ENCODE measurements at regions not wholly inside any gene's neighbourhood (a gene's known extent, or its start where the extent isn't known, plus 50 kb on each side); places are given as distances from the start of the nearest gene placed in this dataset.

DNA sequence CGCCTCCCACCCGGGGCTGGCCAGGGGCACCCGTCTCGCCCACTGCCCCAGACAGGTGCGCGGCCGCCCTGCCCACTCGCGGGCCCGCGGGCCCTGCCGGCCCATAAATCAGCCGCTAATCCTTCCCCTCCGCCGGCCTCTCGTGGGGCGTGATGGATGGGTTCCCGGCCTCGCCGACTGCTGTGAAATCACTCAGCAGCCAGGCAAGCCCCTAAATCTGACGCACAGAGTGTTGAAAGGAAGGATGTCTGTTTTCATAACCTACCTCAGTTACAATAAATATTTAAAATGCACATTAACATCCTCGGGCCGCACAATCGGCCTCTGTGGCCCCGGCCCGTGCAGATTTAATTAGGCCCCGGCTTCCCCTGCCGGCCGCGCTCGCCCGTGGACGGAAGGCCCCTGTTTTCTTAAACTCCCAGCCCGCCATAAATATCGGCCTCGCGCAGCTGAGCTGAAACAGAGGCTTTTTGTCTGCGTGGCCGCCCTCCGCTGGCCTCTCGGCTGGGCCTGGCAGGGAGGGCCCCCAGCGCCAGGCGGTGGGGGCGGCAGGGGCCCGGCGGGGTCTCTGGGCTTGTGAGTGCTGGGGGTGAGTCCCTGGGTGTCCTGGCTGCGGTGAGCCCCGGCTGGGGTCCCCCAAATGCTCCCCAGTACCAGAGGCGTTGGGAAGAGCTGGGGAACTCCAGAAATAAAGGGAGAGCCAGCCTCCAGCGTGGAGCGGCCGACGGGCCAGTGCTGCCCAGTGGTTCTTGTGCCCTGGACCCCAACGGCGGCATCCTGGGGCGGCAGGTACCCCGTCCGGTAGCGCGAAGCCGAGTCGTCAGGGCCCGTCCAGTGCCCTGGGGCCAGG, 90.7 kb downstream of the UNCX start:
- POLR2A ChIA-PET: no interaction called here
- CTCF ChIA-PET: no interaction called here
- TF ChIP-seq, protein P1, sequence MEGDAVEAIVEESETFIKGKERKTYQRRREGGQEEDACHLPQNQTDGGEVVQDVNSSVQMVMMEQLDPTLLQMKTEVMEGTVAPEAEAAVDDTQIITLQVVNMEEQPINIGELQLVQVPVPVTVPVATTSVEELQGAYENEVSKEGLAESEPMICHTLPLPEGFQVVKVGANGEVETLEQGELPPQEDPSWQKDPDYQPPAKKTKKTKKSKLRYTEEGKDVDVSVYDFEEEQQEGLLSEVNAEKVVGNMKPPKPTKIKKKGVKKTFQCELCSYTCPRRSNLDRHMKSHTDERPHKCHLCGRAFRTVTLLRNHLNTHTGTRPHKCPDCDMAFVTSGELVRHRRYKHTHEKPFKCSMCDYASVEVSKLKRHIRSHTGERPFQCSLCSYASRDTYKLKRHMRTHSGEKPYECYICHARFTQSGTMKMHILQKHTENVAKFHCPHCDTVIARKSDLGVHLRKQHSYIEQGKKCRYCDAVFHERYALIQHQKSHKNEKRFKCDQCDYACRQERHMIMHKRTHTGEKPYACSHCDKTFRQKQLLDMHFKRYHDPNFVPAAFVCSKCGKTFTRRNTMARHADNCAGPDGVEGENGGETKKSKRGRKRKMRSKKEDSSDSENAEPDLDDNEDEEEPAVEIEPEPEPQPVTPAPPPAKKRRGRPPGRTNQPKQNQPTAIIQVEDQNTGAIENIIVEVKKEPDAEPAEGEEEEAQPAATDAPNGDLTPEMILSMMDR (IDR thresholded peaks at IDR 0.05; ENCODE audit: unreplicated experiment): no peak
- no peaks in the 10 kb centered on the region for H3K4me1 Mint-ChIP-seq (ENCODE audit: insufficient read depth, unreplicated experiment)
- no peak overlapping the region for H3K27ac Mint-ChIP-seq (ENCODE audit: low read depth, unreplicated experiment)
- no peaks in the 10 kb centered on the region for H3K9me3 Mint-ChIP-seq (ENCODE audit: unreplicated experiment)
- intact Hi-C loops (cut with micrococcal nuclease): no loop called here
- BruUV-seq (replicated peaks): no TSS peak
- DNase-seq (ENCODE audit: unreplicated experiment): no peak
- peaks cover 19% of the 10 kb centered on the region for H3K27me3 Mint-ChIP-seq (ENCODE audit: insufficient read depth, unreplicated experiment)
- H3K4me3 Mint-ChIP-seq (ENCODE audit: unreplicated experiment): no peak overlapping the region
- H3K36me3 Mint-ChIP-seq (ENCODE audit: insufficient read depth, unreplicated experiment): no peaks in the 10 kb centered on the region

- ChIA-PET POLR2A (no interaction called here), CTCF (no interaction called here)
- H3K27me3 Mint-ChIP-seq (ENCODE audit: insufficient read depth, unreplicated experiment): peaks cover 19% of the 10 kb centered on the region
- BruUV-seq (replicated peaks): no TSS peak
- no peaks in the 10 kb centered on the region for H3K9me3 Mint-ChIP-seq (ENCODE audit: unreplicated experiment)
- no peaks in the 10 kb centered on the region for H3K36me3 Mint-ChIP-seq (ENCODE audit: insufficient read depth, unreplicated experiment)
- TF ChIP-seq, protein P1 (IDR thresholded peaks at IDR 0.05; ENCODE audit: unreplicated experiment): no peak
- no peaks in the 10 kb centered on the region for H3K4me1 Mint-ChIP-seq (ENCODE audit: insufficient read depth, unreplicated experiment)
- intact Hi-C loops (cut with micrococcal nuclease): no loop called here
- no peak overlapping the region for H3K27ac Mint-ChIP-seq (ENCODE audit: low read depth, unreplicated experiment)
- H3K4me3 Mint-ChIP-seq (ENCODE audit: unreplicated experiment): no peak overlapping the region
- no peak for DNase-seq (ENCODE audit: unreplicated experiment)
Observed at GRCh38 chr7:1324028-1324900, 91.6 kb downstream of the UNCX start.

GRCh38 chr7:1325246-1325645, 92.6 kb downstream of the UNCX start:
- ChIA-PET POLR2A (no interaction called here), CTCF (no interaction called here)
- Mint-ChIP-seq H3K36me3 (ENCODE audit: insufficient read depth, unreplicated experiment) (no peaks in the 10 kb centered on the region), H3K9me3 (ENCODE audit: unreplicated experiment) (no peaks in the 10 kb centered on the region), H3K27me3 (ENCODE audit: insufficient read depth, unreplicated experiment) (peaks cover 19% of the 10 kb centered on the region), H3K4me3 (ENCODE audit: unreplicated experiment) (no peak overlapping the region), H3K4me1 (ENCODE audit: insufficient read depth, unreplicated experiment) (no peaks in the 10 kb centered on the region), H3K27ac (ENCODE audit: low read depth, unreplicated experiment) (no peak overlapping the region)
- no TSS peak for BruUV-seq (replicated peaks)
- TF ChIP-seq, protein P1 (IDR thresholded peaks at IDR 0.05; ENCODE audit: unreplicated experiment): no peak
- DNase-seq (ENCODE audit: unreplicated experiment): no peak
- intact Hi-C loops (cut with micrococcal nuclease): no loop called here

DNA sequence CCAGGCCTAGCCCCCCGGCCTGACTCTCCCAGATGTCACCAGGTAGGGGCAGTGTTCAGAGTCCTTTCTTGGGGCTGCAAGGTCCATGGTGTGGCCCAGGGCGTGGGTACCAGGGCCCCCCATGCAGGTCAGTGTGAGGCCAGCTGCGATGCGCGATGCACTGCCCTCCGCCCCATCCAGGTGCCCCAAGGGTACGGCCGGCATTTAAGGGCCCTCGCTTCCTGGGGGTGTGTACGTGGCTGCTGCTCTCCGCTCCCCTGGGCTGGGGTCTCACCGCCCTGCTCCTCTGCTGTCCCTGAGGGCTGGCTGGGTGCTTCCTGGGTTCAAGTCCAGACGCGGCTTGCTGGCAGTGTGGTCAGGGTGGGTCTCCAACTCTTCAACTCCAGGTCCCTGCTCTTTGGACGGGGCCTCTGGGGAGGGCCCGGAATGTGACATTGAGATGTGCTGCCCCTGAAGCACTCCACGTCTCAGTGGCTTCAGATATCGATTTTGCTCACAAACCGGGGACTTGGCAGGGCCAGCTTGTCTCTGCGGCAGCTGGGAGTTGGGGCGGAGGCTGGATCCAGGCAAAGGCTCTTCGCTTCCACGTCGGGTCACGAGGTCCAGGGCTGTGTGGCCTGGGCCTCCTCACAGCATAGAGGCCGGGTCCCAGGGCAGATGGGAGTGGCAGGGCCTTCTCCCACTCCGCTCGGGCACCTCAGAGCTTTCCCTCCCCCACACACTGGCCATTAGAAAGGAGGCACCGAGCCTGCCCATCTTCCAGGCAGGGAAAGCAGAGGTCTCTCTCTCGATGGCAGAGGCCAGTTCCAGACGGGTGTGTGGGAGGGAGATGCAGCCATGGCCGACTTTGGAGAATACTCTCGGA, 93.2 kb downstream of the UNCX start:
- no TSS peak for BruUV-seq (replicated peaks)
- ChIA-PET CTCF (no interaction called here), POLR2A (no interaction called here)
- Mint-ChIP-seq H3K4me3 (ENCODE audit: unreplicated experiment) (no peak overlapping the region), H3K36me3 (ENCODE audit: insufficient read depth, unreplicated experiment) (no peaks in the 10 kb centered on the region), H3K9me3 (ENCODE audit: unreplicated experiment) (no peaks in the 10 kb centered on the region), H3K27me3 (ENCODE audit: insufficient read depth, unreplicated experiment) (peaks cover 19% of the 10 kb centered on the region), H3K27ac (ENCODE audit: low read depth, unreplicated experiment) (no peak overlapping the region), H3K4me1 (ENCODE audit: insufficient read depth, unreplicated experiment) (no peaks in the 10 kb centered on the region)
- DNase-seq (ENCODE audit: unreplicated experiment): no peak
- intact Hi-C loops (cut with micrococcal nuclease): no loop called here
- TF ChIP-seq, protein P1 (IDR thresholded peaks at IDR 0.05; ENCODE audit: unreplicated experiment): no peak
